ENCODE measurements at regions not wholly inside any gene's neighbourhood (a gene's known extent, or its start where the extent isn't known, plus 50 kb on each side); places are given as distances from the start of the nearest gene placed in this dataset.

GRCh38 chr17:52420555-52421078 is 262.1 kb upstream of the CA10 start:
- H4K8ac ChIP-seq (ENCODE audit: low read depth in 2 of 2, low read length in 2 of 2), result no peak overlapping the region
- H2BK120ac ChIP-seq (ENCODE audit: low read depth, low read length), result no peak overlapping the region
- H3K9me1 ChIP-seq (ENCODE audit: insufficient read depth, low read length), result no peaks in the 10 kb centered on the region
- H2BK20ac ChIP-seq (ENCODE audit: low read depth, low read length), result no peak overlapping the region
- no peak overlapping the region for H3K18ac ChIP-seq (ENCODE audit: low read depth, low read length)
- H3K27me3 ChIP-seq (ENCODE audit: control insufficient read depth, insufficient read depth, low read length), result no peaks in the 10 kb centered on the region
- no peak overlapping the region for H3K4me3 ChIP-seq (ENCODE audit: insufficient read depth, low read depth, low read length)
- H3K27ac ChIP-seq (ENCODE audit: insufficient read depth, low read length), result no peak overlapping the region
- DNase-seq (no peak), ATAC-seq (ENCODE audit: low read depth) (no peak)
- no peak overlapping the region for H2BK15ac ChIP-seq (ENCODE audit: low read depth, low read length)
- no peaks in the 10 kb centered on the region for H4K20me1 ChIP-seq (ENCODE audit: insufficient read depth, low read length)
- ChIA-PET POLR2A (ENCODE audit: unreplicated experiment) (no interaction called here), CTCF (no interaction called here)
- H3K56ac ChIP-seq (ENCODE audit: extremely low read depth, insufficient read depth, low read length), result no peak overlapping the region
- TF ChIP-seq MAFK (IDR thresholded peaks at IDR 0.05; ENCODE audit: low read depth, low read length) (no peak), POLR2A (IDR thresholded peaks at IDR 0.05; ENCODE audit: low read depth, low read length) (no peak), CEBPB (IDR thresholded peaks at IDR 0.05; ENCODE audit: low read depth, low read length) (no peak), SMC3 (IDR thresholded peaks at IDR 0.05; ENCODE audit: low read depth, low read length) (no peak), BHLHE40 (IDR thresholded peaks at IDR 0.05; ENCODE audit: low read depth, low read length) (no peak), RFX5 (IDR thresholded peaks at IDR 0.05; ENCODE audit: low read depth, low read length) (no peak), CTCF (conservative IDR thresholded peaks at IDR 0.05; ENCODE audit: low read depth, low read length) (no peak), ELK1 (IDR thresholded peaks at IDR 0.05; ENCODE audit: borderline replicate concordance, low read depth, low read length) (no peak), MAZ (IDR thresholded peaks at IDR 0.05; ENCODE audit: borderline replicate concordance, low read depth, low read length) (no peak)
- in situ Hi-C loops (cut with MboI; ENCODE audit: low sequenced_read_pairs) (no loop called here), dilution Hi-C loops (cut with HindIII; ENCODE audit: low sequenced_read_pairs, unreplicated experiment) (no loop called here), intact Hi-C loops (cut with micrococcal nuclease) (no loop called here)
- H3K4me1 ChIP-seq (ENCODE audit: control insufficient read depth, insufficient read depth, low read length), result no peaks in the 10 kb centered on the region
- no peak overlapping the region for H4K91ac ChIP-seq (ENCODE audit: insufficient read depth, low read depth, low read length)
- no peak overlapping the region for H3K4me2 ChIP-seq (ENCODE audit: low read depth, low read length)
- H3K9ac ChIP-seq (ENCODE audit: low read depth, low read length), result no peak overlapping the region
- no peak overlapping the region for H3K14ac ChIP-seq (replicated peaks; ENCODE audit: low read depth, low read length)
- H2AK9ac ChIP-seq (replicated peaks; ENCODE audit: low read depth, low read length, poor library complexity), result no peak overlapping the region
- no peaks in the 10 kb centered on the region for H3K9me3 ChIP-seq (ENCODE audit: control insufficient read depth, insufficient read depth, low read length)
- WGBS, 2 experiments (ENCODE audit: extremely low coverage in 2 of 2, insufficient read length in 1 of 2), result no CpG with 5 or more reads among the region's 2 CpGs
- no peaks in the 10 kb centered on the region for H3K79me1 ChIP-seq (ENCODE audit: low read depth in 1 of 2, low read length in 2 of 2)
- H3K23ac ChIP-seq (ENCODE audit: low read depth, low read length), result no peak overlapping the region
- no TSS peak for BruUV-seq (replicated peaks)
- H3K4ac ChIP-seq (ENCODE audit: low read depth, low read length), result no peak overlapping the region
- H2AK5ac ChIP-seq (ENCODE audit: low read depth, low read length), result no peak overlapping the region
- H2BK5ac ChIP-seq (ENCODE audit: low read depth, low read length, poor library complexity, severe bottlenecking), result no peak overlapping the region
- no peak overlapping the region for H4K5ac ChIP-seq (ENCODE audit: low read depth, low read length)
- no peaks in the 10 kb centered on the region for H3K36me3 ChIP-seq (ENCODE audit: control insufficient read depth, insufficient read depth, low read length)
- no peak overlapping the region for H2AFZ ChIP-seq (replicated peaks; ENCODE audit: low read length, poor library complexity)

Data from IMR-90 (cell line).